ENCODE measurements at regions not wholly inside any gene's neighbourhood (a gene's known extent, or its start where the extent isn't known, plus 50 kb on each side); places are given as distances from the start of the nearest gene placed in this dataset.

DNA sequence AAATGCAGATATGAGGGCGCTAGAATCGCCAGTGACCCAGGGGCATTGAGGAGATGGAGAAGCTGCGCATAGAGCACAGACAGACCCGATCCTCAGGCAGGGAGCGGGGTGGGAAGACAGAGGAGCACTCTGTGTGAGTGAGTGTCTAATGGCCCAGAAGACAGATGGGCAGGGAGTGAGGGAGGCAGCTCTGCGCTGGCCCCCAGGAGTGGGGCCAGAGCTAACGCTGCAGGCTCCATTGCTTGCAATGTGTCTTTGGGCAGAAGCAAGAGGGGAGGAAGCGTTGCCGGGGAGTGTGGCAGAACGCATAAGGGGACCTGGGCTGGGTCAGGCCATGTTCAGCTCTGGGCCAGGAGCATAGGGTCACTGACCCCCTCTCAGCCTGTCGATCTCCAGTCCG is 207.0 kb downstream of the TBXT start (continued):
- no peak for TF ChIP-seq EZH2 (IDR thresholded peaks at IDR 0.05; ENCODE audit: low read depth, unreplicated experiment)

GRCh38 chr6:165959627-165960026 is 208.0 kb downstream of the TBXT start:
- no peak overlapping the region for H3K4me3 Mint-ChIP-seq
- H3K4me1 Mint-ChIP-seq = no peaks in the 10 kb centered on the region
- Histone ChIP-seq H2AFZ (no peak overlapping the region), H3K4me1 (ENCODE audit: insufficient read depth) (no peaks in the 10 kb centered on the region), H3K27ac (ENCODE audit: low read depth) (no peak overlapping the region), H3K79me2 (replicated peaks; ENCODE audit: insufficient read depth) (no peaks in the 10 kb centered on the region), H3K4me2 (no peak overlapping the region), H3K4me3 (no peak overlapping the region), H4K20me1 (replicated peaks; ENCODE audit: insufficient read depth) (no peaks in the 10 kb centered on the region), H3K36me3 (ENCODE audit: insufficient read depth) (no peaks in the 10 kb centered on the region), H3F3A (replicated peaks; ENCODE audit: low read depth) (no peaks in the 10 kb centered on the region), H3K9me2 (ENCODE audit: insufficient read depth) (no peaks in the 10 kb centered on the region), H3K27me3 (ENCODE audit: insufficient read depth) (no peaks in the 10 kb centered on the region)
- H3K27ac Mint-ChIP-seq = no peak overlapping the region
- H3K9me3 Mint-ChIP-seq = no peaks in the 10 kb centered on the region
- H3K27me3 Mint-ChIP-seq (ENCODE audit: insufficient read depth, low read depth, poor library complexity) = peaks cover 4% of the 10 kb centered on the region
- TF ChIP-seq NANOG (IDR thresholded peaks at IDR 0.05; ENCODE audit: borderline replicate concordance) = no peak
- no peak for TF ChIP-seq CREB1 (CRISPR knock-in tag; IDR thresholded peaks at IDR 0.05; ENCODE audit: low read depth)
- TF ChIP-seq, protein P1, sequence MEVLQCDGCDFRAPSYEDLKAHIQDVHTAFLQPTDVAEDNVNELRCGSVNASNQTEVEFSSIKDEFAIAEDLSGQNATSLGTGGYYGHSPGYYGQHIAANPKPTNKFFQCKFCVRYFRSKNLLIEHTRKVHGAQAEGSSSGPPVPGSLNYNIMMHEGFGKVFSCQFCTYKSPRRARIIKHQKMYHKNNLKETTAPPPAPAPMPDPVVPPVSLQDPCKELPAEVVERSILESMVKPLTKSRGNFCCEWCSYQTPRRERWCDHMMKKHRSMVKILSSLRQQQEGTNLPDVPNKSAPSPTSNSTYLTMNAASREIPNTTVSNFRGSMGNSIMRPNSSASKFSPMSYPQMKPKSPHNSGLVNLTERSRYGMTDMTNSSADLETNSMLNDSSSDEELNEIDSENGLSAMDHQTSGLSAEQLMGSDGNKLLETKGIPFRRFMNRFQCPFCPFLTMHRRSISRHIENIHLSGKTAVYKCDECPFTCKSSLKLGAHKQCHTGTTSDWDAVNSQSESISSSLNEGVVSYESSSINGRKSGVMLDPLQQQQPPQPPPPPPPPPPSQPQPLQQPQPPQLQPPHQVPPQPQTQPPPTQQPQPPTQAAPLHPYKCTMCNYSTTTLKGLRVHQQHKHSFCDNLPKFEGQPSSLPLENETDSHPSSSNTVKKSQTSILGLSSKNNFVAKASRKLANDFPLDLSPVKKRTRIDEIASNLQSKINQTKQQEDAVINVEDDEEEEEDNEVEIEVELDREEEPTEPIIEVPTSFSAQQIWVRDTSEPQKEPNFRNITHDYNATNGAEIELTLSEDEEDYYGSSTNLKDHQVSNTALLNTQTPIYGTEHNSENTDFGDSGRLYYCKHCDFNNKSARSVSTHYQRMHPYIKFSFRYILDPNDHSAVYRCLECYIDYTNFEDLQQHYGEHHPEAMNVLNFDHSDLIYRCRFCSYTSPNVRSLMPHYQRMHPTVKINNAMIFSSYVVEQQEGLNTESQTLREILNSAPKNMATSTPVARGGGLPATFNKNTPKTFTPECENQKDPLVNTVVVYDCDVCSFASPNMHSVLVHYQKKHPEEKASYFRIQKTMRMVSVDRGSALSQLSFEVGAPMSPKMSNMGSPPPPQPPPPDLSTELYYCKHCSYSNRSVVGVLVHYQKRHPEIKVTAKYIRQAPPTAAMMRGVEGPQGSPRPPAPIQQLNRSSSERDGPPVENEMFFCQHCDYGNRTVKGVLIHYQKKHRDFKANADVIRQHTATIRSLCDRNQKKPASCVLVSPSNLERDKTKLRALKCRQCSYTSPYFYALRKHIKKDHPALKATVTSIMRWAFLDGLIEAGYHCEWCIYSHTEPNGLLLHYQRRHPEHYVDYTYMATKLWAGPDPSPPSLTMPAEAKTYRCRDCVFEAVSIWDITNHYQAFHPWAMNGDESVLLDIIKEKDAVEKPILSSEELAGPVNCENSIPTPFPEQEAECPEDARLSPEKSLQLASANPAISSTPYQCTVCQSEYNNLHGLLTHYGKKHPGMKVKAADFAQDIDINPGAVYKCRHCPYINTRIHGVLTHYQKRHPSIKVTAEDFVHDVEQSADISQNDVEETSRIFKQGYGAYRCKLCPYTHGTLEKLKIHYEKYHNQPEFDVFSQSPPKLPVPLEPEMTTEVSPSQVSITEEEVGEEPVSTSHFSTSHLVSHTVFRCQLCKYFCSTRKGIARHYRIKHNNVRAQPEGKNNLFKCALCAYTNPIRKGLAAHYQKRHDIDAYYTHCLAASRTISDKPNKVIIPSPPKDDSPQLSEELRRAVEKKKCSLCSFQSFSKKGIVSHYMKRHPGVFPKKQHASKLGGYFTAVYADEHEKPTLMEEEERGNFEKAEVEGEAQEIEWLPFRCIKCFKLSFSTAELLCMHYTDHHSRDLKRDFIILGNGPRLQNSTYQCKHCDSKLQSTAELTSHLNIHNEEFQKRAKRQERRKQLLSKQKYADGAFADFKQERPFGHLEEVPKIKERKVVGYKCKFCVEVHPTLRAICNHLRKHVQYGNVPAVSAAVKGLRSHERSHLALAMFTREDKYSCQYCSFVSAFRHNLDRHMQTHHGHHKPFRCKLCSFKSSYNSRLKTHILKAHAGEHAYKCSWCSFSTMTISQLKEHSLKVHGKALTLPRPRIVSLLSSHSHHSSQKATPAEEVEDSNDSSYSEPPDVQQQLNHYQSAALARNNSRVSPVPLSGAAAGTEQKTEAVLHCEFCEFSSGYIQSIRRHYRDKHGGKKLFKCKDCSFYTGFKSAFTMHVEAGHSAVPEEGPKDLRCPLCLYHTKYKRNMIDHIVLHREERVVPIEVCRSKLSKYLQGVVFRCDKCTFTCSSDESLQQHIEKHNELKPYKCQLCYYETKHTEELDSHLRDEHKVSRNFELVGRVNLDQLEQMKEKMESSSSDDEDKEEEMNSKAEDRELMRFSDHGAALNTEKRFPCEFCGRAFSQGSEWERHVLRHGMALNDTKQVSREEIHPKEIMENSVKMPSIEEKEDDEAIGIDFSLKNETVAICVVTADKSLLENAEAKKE (CRISPR knock-in tag; IDR thresholded peaks at IDR 0.05) = no peak
- TF ChIP-seq ZNF331 (CRISPR knock-in tag; IDR thresholded peaks at IDR 0.05; ENCODE audit: low read depth) = no peak
- TF ChIP-seq REST (IDR thresholded peaks at IDR 0.05; ENCODE audit: unreplicated experiment) = no peak
- no peak for TF ChIP-seq STAT1 (IDR thresholded peaks at IDR 0.05; ENCODE audit: unreplicated experiment)
- no peak for TF ChIP-seq POLR2AphosphoS5 (IDR thresholded peaks at IDR 0.05; ENCODE audit: low read depth)
- TF ChIP-seq JUNB (IDR thresholded peaks at IDR 0.05; ENCODE audit: unreplicated experiment) = no peak
- TF ChIP-seq, protein P2, sequence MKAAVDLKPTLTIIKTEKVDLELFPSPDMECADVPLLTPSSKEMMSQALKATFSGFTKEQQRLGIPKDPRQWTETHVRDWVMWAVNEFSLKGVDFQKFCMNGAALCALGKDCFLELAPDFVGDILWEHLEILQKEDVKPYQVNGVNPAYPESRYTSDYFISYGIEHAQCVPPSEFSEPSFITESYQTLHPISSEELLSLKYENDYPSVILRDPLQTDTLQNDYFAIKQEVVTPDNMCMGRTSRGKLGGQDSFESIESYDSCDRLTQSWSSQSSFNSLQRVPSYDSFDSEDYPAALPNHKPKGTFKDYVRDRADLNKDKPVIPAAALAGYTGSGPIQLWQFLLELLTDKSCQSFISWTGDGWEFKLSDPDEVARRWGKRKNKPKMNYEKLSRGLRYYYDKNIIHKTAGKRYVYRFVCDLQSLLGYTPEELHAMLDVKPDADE (IDR thresholded peaks at IDR 0.05) = no peak
- no peak for TF ChIP-seq EZH2 (IDR thresholded peaks at IDR 0.05; ENCODE audit: low read depth, unreplicated experiment)
- TF ChIP-seq EZH2phosphoT487 (IDR thresholded peaks at IDR 0.05; ENCODE audit: unreplicated experiment) = no peak
- no peak for TF ChIP-seq CTCF (conservative IDR thresholded peaks at IDR 0.05; ENCODE audit: low read depth in 2 of 2)
- no peak for TF ChIP-seq ZNF114 (CRISPR knock-in tag; IDR thresholded peaks at IDR 0.05)
- ATAC-seq (no peak), DNase-seq (ENCODE audit: low spot score) (no peak)
- H3K36me3 Mint-ChIP-seq (ENCODE audit: low read depth) = no peaks in the 10 kb centered on the region; the same call in 2 of the 3 replicates

All from GM23338 (cell line).